AG10803 (cell line): ENCODE measurements at regions not wholly inside any gene's neighbourhood (a gene's known extent, or its start where the extent isn't known, plus 50 kb on each side); places are given as distances from the start of the nearest gene placed in this dataset.

Experiments used
- DNase-seq: peaks from one replicate; pipeline ENCODE4 v3.0.0; 2010; ENCODE audit warnings: low read depth
- H3K4me3 ChIP-seq: 2 replicates; pipeline ENCODE4 v1.5.1; 2011; ENCODE audit warnings: mild to moderate bottlenecking, low read length, control low read depth
- CTCF ChIP-seq: conservative IDR thresholded peaks from 2 replicates; pipeline ENCODE4 v1.5.1; 2011; ENCODE audit warnings: mild to moderate bottlenecking, low read length, control low read depth, inconsistent platforms

GRCh38 chr18:71441156-71441555 lies 1103.0 kb downstream of the CBLN2 start:
- TF ChIP-seq CTCF: no peak
- DNase-seq: no peak
- H3K4me3 ChIP-seq: no peak overlapping the region

- H3K4me3 ChIP-seq: no peak overlapping the region
- no peak for TF ChIP-seq CTCF
- no peak for DNase-seq
These were observed 1106.6 kb downstream of the CBLN2 start for GRCh38 chr18:71437511-71437910.

- no peak for TF ChIP-seq CTCF
- no peak overlapping the region for H3K4me3 ChIP-seq
- DNase-seq: no peak
These were observed 1110.8 kb downstream of the CBLN2 start for GRCh38 chr18:71433373-71433772.

GRCh38 chr18:71431689-71432088 lies 1112.5 kb downstream of the CBLN2 start:
- no peak overlapping the region for H3K4me3 ChIP-seq
- TF ChIP-seq CTCF: no peak
- no peak for DNase-seq

- TF ChIP-seq CTCF: no peak
- no peak overlapping the region for H3K4me3 ChIP-seq
- DNase-seq: no peak
These were observed 1113.0 kb downstream of the CBLN2 start for GRCh38 chr18:71431171-71431570.

- no peak for DNase-seq
- H3K4me3 ChIP-seq: no peak overlapping the region
- no peak for TF ChIP-seq CTCF
These were observed 1117.7 kb downstream of the CBLN2 start for GRCh38 chr18:71426441-71426840.

- no peak for TF ChIP-seq CTCF
- DNase-seq: no peak
- no peak overlapping the region for H3K4me3 ChIP-seq
These were observed 1116.4 kb downstream of the SOCS6 start for GRCh38 chr18:71405169-71405809.
